Neural progenitor cell (in vitro differentiated cells): ENCODE measurements at regions not wholly inside any gene's neighbourhood (a gene's known extent, or its start where the extent isn't known, plus 50 kb on each side); places are given as distances from the start of the nearest gene placed in this dataset.

Experiments
- EZH2phosphoT487 ChIP-seq: fragments of 200-600 bp; sonication (generic); IDR thresholded peaks from 2 replicates; pipeline ENCODE4 v1.6.1; 2017; ENCODE audit warnings: antibody characterized with exemption
- TF ChIP-seq, protein P1 (sequence below): fragments of 200-600 bp; sonication (generic); IDR thresholded peaks from 2 replicates; pipeline ENCODE4 v1.5.1; 2017; ENCODE audit warnings: antibody characterized with exemption, mild to moderate bottlenecking

DNA sequence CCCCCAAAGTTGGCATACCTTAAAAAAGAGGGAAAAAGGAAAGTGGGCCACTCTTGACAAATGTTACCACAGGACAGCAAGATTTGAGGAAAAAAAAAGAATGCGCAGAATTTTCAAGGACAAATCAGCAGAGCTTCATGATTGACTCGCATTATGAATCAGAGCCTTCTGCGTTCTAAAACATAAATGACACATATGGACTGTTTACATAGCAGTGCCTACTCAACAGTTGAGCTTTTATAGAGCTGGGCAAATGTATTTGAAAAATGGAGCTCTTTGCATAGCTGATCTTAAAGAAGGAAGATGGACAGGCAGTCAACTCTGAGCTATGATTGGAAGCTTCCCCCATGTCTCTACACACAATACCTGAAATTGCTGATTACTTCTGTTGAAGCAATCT, 213.2 kb upstream of the NT5E start:
- TF ChIP-seq, protein P1, sequence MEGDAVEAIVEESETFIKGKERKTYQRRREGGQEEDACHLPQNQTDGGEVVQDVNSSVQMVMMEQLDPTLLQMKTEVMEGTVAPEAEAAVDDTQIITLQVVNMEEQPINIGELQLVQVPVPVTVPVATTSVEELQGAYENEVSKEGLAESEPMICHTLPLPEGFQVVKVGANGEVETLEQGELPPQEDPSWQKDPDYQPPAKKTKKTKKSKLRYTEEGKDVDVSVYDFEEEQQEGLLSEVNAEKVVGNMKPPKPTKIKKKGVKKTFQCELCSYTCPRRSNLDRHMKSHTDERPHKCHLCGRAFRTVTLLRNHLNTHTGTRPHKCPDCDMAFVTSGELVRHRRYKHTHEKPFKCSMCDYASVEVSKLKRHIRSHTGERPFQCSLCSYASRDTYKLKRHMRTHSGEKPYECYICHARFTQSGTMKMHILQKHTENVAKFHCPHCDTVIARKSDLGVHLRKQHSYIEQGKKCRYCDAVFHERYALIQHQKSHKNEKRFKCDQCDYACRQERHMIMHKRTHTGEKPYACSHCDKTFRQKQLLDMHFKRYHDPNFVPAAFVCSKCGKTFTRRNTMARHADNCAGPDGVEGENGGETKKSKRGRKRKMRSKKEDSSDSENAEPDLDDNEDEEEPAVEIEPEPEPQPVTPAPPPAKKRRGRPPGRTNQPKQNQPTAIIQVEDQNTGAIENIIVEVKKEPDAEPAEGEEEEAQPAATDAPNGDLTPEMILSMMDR, result no peak
- TF ChIP-seq EZH2phosphoT487, result no peak
